Stimulated activated CD8-positive, alpha-beta memory T cell treated with anti-CD3 and anti-CD28 coated beads, Interleukin-15, amount 100 ng/mL, for 24 hours (primary cell): ENCODE measurements at regions not wholly inside any gene's neighbourhood (a gene's known extent, or its start where the extent isn't known, plus 50 kb on each side); places are given as distances from the start of the nearest gene placed in this dataset.

Source experiments
- DNase-seq: peaks from one replicate; pipeline ENCODE4 v3.0.0-alpha.2; 2020; ENCODE audit warnings: low read depth

GRCh38 chr17:45680360-45680759 lies 103.8 kb upstream of the CRHR1 start:
- no peak for DNase-seq

DNA sequence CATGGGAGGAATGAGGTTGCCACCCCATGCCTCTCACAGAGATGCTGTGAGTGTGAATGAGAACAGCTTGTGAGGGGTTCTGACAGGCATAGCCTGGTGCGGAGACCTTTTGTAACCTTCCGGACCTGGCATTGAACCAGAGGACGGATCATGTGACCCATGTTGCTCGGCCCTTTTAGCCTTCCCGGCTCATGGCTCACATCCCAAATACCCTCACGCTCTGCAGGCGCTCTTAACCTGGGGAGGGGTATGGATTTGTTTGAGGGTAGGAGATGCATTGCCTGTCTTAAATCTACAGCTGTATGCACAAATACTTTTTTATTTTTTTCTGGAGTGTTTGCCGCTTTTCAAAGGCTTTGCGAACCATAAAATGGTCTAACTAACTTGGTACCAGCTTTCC lies 102.4 kb upstream of the CRHR1 start:
- DNase-seq = no peak

- DNase-seq = no peak
These were observed 97.9 kb upstream of the CRHR1 start for GRCh38 chr17:45686250-45686649.

- DNase-seq = no peak
These were observed 96.5 kb upstream of the CRHR1 start for GRCh38 chr17:45687594-45687993.

GRCh38 chr17:45688353-45688752 lies 95.8 kb upstream of the CRHR1 start:
- DNase-seq = no peak

DNA sequence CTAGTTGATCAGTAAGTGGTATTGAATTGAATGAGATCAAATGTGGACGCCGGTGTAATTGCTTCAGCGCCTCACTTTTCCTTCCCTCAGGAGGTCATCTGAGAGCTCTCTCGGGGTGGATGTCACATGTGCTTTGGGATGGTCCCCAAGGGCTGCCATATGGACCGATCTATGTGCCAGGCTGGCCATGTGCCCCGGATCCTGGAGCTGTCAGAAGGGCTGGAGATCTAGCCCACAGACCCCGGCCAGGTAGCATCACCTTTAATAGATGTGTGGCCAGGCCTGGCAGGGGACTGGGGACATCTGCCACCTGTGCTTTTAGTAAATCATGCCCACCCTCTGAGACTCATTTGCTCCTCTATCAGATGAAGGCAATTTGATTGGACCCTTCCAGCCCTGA lies 95.3 kb upstream of the CRHR1 start:
- DNase-seq = no peak

GRCh38 chr17:45689451-45689850 lies 94.7 kb upstream of the CRHR1 start:
- no peak for DNase-seq

GRCh38 chr17:45690625-45691275 lies 93.4 kb upstream of the CRHR1 start:
- DNase-seq = no peak

- no peak for DNase-seq
These were observed 91.5 kb upstream of the CRHR1 start for GRCh38 chr17:45692661-45693060.

DNA sequence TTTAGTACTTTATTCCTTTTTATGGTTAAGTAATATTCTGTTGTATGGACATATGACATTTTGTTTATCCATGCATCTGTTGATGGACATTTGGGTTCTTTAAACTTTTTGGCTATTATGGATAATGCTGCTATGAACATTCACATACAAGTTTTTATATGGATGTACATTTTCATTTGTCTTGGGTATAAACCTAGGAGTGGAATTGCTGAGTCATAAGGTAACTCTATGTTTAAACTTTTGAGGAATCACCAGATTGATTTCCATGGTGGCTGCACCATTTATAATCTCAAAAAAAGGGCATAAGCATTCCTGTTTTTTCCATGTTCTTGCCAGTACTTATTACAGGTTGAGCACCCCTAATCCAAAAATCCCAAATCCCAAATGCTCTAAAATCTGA lies 90.3 kb upstream of the CRHR1 start:
- DNase-seq = no peak

GRCh38 chr17:45696442-45696841 lies 87.7 kb upstream of the CRHR1 start:
- DNase-seq = no peak

DNA sequence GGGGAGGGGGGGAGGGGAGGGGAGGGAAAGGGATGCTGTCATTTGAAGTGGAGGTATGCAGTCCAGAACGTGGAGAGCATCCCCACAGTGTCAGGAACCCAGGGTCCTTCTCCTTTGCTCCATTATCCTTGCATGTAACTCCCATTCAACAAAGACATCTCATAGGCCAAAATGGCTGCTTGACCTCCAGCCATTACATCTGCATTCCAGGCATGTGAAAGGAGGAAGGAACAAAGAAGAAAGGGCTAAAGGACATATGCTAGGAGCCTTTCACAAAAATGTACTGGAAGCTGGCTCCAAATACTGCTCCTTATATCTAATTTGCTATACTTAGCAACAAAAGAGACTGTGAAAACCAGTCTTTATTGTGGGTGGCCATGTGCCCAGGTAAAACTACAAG lies 87.0 kb upstream of the CRHR1 start:
- DNase-seq = no peak

GRCh38 chr17:45700171-45701090 lies 83.7 kb upstream of the CRHR1 start:
- DNase-seq = no peak

DNA sequence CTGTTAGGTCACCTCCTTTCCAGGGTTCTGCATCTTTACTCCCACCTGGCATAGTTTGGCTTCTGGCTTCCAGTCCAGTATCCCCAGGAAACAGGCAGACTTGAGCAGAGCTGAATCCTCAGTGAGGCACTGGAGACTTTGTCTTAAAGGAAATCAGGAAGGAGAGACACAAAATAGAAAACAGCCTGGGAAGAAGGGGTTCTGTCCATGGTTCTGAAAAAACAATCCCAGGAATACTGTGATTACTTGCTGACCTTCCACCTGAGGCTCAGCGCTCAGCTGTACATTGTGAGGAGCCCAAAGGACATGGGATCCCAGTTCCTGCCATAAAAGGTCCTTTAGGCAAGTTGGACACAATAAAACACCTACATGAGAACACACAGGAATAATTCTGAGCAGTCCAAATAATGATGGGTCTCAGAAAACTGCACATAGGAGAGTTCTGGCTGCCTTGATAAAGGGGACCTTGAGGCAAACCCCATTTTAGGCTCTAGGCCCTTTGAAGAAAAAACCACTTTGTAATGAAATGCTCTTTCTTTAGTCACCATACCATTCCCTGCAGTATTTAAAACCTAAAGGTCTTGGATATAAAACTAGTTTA lies 81.4 kb upstream of the CRHR1 start:
- no peak for DNase-seq

- DNase-seq = no peak
These were observed 80.8 kb upstream of the CRHR1 start for GRCh38 chr17:45703348-45703747.

DNA sequence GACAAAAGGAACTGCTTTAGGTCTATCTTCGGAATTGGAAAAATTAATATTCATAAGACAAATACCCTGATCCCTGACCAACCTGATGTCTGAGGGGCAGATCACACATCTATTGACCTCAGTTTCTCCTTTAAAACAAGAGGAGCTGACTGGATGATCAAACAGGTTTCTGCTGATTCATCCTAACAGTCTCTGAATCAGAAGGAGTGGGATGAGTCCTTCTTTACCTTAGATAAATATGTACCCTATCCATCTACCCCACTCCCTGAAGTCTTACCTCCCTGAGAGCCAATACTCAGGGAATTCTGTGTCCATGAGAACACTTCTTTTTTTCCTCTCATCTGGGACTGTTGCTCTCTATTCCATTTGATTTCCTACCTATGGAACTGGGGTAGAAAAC lies 80.3 kb upstream of the CRHR1 start:
- no peak for DNase-seq

- DNase-seq = no peak
These were observed 79.9 kb upstream of the CRHR1 start for GRCh38 chr17:45704251-45704650.

DNA sequence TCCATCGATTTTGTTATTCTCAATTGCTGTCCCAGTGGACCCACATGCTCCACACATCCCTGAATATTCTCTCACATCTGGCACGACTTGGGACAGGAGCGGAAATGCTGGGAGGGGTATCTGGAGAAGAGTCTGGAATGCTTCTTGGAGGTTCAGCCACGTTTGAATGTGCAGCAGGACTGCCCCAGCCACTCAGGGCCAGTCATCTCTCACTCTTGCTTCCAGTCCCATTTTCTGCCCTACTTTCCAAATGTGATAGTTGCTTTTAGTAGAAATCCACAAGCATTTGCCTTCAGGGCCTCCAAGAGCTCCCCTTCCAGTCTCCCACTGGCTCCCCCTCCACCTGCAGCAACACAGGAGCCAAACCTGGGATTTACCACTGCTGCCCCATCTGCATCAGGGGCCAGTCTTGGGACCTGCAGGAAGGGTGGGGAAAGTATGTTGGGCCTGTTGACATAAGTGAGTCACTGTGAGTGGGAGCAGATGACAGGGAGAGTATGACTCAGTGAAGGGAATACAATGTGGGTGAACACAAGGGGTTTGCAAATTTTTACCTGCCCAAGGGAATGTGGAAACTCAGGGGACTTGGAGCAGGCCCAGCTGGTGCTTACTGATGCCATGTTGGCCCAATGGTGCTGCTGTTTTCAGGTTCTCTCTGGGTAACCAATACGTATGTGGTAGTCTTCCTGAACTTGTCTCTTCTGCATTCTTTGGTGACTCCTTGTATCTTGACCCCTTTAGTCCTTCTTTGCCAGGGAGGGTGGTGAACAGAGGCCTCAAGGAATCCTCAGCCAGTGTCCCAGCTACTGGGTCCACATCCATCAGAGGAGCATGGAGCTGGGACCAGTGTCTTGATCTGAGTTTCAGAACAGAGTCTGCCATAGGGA lies 78.8 kb upstream of the CRHR1 start:
- no peak for DNase-seq

GRCh38 chr17:45706033-45706432 lies 78.1 kb upstream of the CRHR1 start:
- no peak for DNase-seq

DNA sequence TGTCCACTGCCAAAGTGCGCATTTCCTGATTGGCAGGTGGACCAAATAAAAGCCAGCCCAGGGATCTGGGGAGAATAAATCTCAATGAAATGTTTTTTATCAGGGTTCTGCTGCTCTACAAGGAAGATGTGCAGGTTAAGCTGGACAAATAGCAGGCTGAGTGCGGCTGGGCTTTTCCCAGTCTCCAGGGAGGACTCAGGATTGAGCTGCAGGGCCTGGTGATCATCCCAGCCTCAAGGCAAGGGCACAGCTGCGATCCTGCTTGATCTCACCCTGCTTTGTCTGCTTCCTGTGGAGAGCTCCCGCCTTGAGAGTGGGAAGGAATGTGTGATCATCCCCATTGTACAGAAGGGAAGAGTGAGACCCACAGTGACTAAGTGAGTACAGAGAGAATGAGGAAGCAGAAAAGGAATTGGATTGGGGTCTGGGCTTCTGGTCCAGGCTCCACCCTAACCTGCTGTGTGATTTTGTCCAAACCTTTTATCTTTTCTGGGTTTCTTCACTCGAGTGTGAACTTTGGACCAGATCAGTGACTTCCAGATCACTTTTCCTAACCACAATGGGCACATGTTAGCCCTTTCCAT lies 75.3 kb upstream of the CRHR1 start:
- DNase-seq = no peak

GRCh38 chr17:45709728-45710288 lies 74.3 kb upstream of the CRHR1 start:
- DNase-seq = no peak
